ENCODE measurements at regions not wholly inside any gene's neighbourhood (a gene's known extent, or its start where the extent isn't known, plus 50 kb on each side); places are given as distances from the start of the nearest gene placed in this dataset.

DNA sequence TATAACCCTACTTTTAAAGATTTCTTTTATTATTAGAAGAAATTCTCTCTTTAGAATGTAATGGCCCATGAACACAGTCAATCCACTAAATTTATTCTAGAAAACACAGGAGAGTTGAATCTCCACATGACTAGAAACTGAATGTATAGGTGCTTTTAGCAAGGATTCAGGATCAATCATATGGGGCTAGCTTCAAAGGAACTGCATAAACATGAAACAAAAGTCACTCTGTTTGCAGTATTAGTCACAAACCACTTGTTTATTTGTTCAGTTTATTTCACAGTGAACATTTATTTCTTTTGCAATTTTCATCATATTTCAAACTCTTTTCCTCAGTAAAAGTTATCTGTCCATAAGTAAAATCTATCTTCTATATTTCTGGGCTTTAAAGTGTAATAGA, 1604.6 kb downstream of the PCDH18 start:
- TF ChIP-seq, protein P1, sequence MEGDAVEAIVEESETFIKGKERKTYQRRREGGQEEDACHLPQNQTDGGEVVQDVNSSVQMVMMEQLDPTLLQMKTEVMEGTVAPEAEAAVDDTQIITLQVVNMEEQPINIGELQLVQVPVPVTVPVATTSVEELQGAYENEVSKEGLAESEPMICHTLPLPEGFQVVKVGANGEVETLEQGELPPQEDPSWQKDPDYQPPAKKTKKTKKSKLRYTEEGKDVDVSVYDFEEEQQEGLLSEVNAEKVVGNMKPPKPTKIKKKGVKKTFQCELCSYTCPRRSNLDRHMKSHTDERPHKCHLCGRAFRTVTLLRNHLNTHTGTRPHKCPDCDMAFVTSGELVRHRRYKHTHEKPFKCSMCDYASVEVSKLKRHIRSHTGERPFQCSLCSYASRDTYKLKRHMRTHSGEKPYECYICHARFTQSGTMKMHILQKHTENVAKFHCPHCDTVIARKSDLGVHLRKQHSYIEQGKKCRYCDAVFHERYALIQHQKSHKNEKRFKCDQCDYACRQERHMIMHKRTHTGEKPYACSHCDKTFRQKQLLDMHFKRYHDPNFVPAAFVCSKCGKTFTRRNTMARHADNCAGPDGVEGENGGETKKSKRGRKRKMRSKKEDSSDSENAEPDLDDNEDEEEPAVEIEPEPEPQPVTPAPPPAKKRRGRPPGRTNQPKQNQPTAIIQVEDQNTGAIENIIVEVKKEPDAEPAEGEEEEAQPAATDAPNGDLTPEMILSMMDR (IDR thresholded peaks at IDR 0.05), result no peak
- TF ChIP-seq EZH2 (IDR thresholded peaks at IDR 0.05), result no peak
